ENCODE measurements at regions not wholly inside any gene's neighbourhood (a gene's known extent, or its start where the extent isn't known, plus 50 kb on each side); places are given as distances from the start of the nearest gene placed in this dataset.

DNA sequence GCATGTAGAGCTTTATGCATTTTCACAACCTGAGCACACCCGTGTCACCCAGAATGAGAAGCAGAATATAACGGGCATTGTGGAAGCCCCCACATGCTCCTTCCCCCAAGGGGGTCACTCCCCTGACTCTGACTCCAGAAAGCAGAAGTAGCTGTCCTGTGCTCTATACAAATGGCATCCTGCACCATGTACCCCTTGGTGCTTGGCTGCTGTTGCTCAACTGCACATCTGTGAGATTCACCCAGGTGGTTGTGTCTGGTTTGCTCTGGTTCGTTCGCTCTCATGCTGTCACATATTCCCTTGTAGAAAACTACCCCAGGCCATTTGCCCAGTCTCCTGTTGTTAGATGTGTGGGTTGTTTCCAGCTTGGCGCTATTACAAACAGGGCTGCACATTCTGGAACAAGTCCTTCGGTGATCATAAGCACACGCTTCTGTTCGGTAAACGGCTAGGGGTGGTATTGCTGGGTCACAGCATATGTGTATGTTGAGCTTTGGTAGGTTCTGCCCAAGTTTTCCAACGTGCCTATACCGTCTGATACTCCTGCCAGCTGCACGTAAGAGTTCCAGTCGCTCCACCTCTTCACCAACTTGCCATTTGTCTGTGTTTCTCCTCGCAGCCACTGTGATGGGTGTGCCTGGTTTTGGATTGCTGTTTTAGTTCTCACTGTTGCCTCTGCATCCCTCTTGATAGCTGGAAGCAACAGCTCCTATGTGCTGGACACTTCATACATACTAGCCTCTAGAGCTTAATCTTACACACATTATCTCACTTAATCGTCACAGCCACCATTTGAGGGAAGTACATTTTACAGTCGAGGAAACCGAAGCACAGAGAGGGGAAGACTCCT, 65.4 kb upstream of the SLC6A6 start:
- POLR2A ChIA-PET: no interaction called here
- intact Hi-C loops (cut with micrococcal nuclease): no loop called here
- DNase-seq (no peak), ATAC-seq (no peak)
- H3K4me3 ChIP-seq (ENCODE audit: low read length): no peak overlapping the region
- H3K9me3 ChIP-seq (ENCODE audit: control insufficient read depth in 2 of 3, low read length in 3 of 3): no peaks in the 10 kb centered on the region
- no peaks in the 10 kb centered on the region for H3K27me3 ChIP-seq (ENCODE audit: control insufficient read depth in 2 of 2, insufficient read depth in 2 of 2, low read length in 2 of 2)
- no peaks in the 10 kb centered on the region for H3K36me3 ChIP-seq (ENCODE audit: control insufficient read depth in 2 of 3, insufficient read depth in 3 of 3, low read length in 3 of 3)
- peak overlapping the region in 1 of 9 donors; percentile 30 for H3K27ac Mint-ChIP-seq
- no peaks in the 10 kb centered on the region for H3K9me3 Mint-ChIP-seq
- H3K36me3 Mint-ChIP-seq: no peaks in the 10 kb centered on the region
- CTCF ChIA-PET: interaction anchor here (0.5 kb wide), 1 partner anchor 350 kb away, joined by 3 read pairs; no protein-coding TSS in a partner anchor
- no peak overlapping the region for H3K27ac ChIP-seq (ENCODE audit: low read depth, low read length)
- H3K4me1 ChIP-seq (ENCODE audit: control insufficient read depth in 2 of 2, insufficient read depth in 2 of 2, low read length in 2 of 2): no peaks in the 10 kb centered on the region
- no peaks in the 10 kb centered on the region for H3K4me1 Mint-ChIP-seq
- no peak overlapping the region for H3K4me3 Mint-ChIP-seq
- peaks cover 0 to 2% (median 0%) of the 10 kb centered on the region in 5 donors for H3K27me3 Mint-ChIP-seq

DNA sequence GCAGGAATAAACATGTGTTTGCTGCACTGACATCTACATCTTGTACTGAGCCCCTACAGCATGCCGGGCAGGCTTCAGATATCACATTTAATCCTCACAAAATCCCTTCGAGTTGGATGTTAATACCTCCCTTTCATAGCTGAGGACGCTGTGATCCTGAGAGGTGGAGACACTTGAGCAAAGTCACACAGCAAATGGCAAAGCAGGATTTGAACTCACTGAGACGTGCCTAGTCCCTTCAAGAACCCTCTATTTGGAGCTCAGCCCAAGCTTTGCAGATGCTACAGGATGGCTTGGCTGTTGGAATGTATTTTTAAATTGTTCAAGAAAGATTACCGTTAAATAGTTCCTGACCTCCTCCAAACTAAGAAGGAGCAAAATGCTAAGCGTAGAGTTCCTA, 64.6 kb upstream of the SLC6A6 start:
- no peak for DNase-seq
- Mint-ChIP-seq H3K27ac (no peak overlapping the region), H3K4me3 (no peak overlapping the region), H3K9me3 (no peaks in the 10 kb centered on the region), H3K36me3 (no peaks in the 10 kb centered on the region), H3K27me3 (peaks cover 0 to 2% (median 0%) of the 10 kb centered on the region in 5 donors), H3K4me1 (no peaks in the 10 kb centered on the region)
- H3K4me3 ChIP-seq (ENCODE audit: low read length): no peak overlapping the region
- ChIA-PET POLR2A (no interaction called here), CTCF (no interaction called here)
- no peaks in the 10 kb centered on the region for H3K4me1 ChIP-seq (ENCODE audit: control insufficient read depth in 2 of 2, insufficient read depth in 2 of 2, low read length in 2 of 2)
- H3K36me3 ChIP-seq (ENCODE audit: control insufficient read depth in 2 of 3, insufficient read depth in 3 of 3, low read length in 3 of 3): no peaks in the 10 kb centered on the region
- H3K27me3 ChIP-seq (ENCODE audit: control insufficient read depth in 2 of 2, insufficient read depth in 2 of 2, low read length in 2 of 2): no peaks in the 10 kb centered on the region
- H3K9me3 ChIP-seq (ENCODE audit: control insufficient read depth in 2 of 3, low read length in 3 of 3): no peaks in the 10 kb centered on the region
- intact Hi-C loops (cut with micrococcal nuclease): no loop called here
- ATAC-seq: no peak
- no peak overlapping the region for H3K27ac ChIP-seq (ENCODE audit: low read depth, low read length)

DNA sequence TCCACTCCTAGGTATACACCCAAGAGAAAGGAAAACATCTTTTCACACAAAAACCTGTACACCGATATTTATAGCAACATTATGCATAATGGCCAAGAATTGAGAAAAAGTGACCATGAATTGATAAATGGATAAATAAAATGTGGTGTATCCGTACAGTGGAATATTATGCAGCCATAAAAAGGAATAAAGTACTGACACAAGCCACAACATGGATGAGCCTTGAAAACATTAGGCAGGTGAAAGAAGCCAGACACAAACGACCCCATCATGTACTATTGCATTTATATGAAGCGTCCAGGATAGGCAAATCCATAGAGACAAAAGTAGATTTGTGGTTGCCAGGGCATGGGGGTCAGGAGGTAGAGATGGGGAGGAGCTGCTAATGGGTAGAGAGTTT, 64.2 kb upstream of the SLC6A6 start:
- H3K27ac Mint-ChIP-seq: no peak overlapping the region
- no peaks in the 10 kb centered on the region for H3K9me3 Mint-ChIP-seq
- ChIA-PET POLR2A (interaction anchor here (0.6 kb wide), 1 partner anchor 57 kb away, joined by 3 read pairs; no protein-coding TSS in a partner anchor), CTCF (no interaction called here)
- H3K27ac ChIP-seq (ENCODE audit: low read depth, low read length): no peak overlapping the region
- no peaks in the 10 kb centered on the region for H3K36me3 ChIP-seq (ENCODE audit: control insufficient read depth in 2 of 3, insufficient read depth in 3 of 3, low read length in 3 of 3)
- H3K4me3 ChIP-seq (ENCODE audit: low read length): no peak overlapping the region
- H3K27me3 ChIP-seq (ENCODE audit: control insufficient read depth in 2 of 2, insufficient read depth in 2 of 2, low read length in 2 of 2): no peaks in the 10 kb centered on the region
- no peaks in the 10 kb centered on the region for H3K4me1 ChIP-seq (ENCODE audit: control insufficient read depth in 2 of 2, insufficient read depth in 2 of 2, low read length in 2 of 2)
- H3K36me3 Mint-ChIP-seq: no peaks in the 10 kb centered on the region
- peaks cover 0 to 2% (median 0%) of the 10 kb centered on the region in 5 donors for H3K27me3 Mint-ChIP-seq
- DNase-seq (no peak), ATAC-seq (no peak)
- no peak overlapping the region for H3K4me3 Mint-ChIP-seq
- intact Hi-C loops (cut with micrococcal nuclease): no loop called here
- no peaks in the 10 kb centered on the region for H3K9me3 ChIP-seq (ENCODE audit: control insufficient read depth in 2 of 3, low read length in 3 of 3)
- no peaks in the 10 kb centered on the region for H3K4me1 Mint-ChIP-seq

- DNase-seq (no peak), ATAC-seq (no peak)
- POLR2A ChIA-PET: interaction anchor here (0.6 kb wide), 1 partner anchor 56 kb away, joined by 3 read pairs; no protein-coding TSS in a partner anchor
- peaks cover 0 to 2% (median 0%) of the 10 kb centered on the region in 5 donors for H3K27me3 Mint-ChIP-seq
- Histone ChIP-seq H3K27me3 (ENCODE audit: control insufficient read depth in 2 of 2, insufficient read depth in 2 of 2, low read length in 2 of 2) (no peaks in the 10 kb centered on the region), H3K9me3 (ENCODE audit: control insufficient read depth in 2 of 3, low read length in 3 of 3) (no peaks in the 10 kb centered on the region), H3K27ac (ENCODE audit: low read depth, low read length) (no peak overlapping the region), H3K4me3 (ENCODE audit: low read length) (no peak overlapping the region), H3K36me3 (ENCODE audit: control insufficient read depth in 2 of 3, insufficient read depth in 3 of 3, low read length in 3 of 3) (no peaks in the 10 kb centered on the region), H3K4me1 (ENCODE audit: control insufficient read depth in 2 of 2, insufficient read depth in 2 of 2, low read length in 2 of 2) (no peaks in the 10 kb centered on the region)
- no peak overlapping the region for H3K27ac Mint-ChIP-seq
- intact Hi-C loops (cut with micrococcal nuclease): no loop called here
- CTCF ChIA-PET: no interaction called here
- H3K36me3 Mint-ChIP-seq: no peaks in the 10 kb centered on the region
- no peaks in the 10 kb centered on the region for H3K4me1 Mint-ChIP-seq
- no peaks in the 10 kb centered on the region for H3K9me3 Mint-ChIP-seq
- no peak overlapping the region for H3K4me3 Mint-ChIP-seq
Measured at GRCh38 chr3:14338898-14339458, 63.4 kb upstream of the SLC6A6 start.

DNA sequence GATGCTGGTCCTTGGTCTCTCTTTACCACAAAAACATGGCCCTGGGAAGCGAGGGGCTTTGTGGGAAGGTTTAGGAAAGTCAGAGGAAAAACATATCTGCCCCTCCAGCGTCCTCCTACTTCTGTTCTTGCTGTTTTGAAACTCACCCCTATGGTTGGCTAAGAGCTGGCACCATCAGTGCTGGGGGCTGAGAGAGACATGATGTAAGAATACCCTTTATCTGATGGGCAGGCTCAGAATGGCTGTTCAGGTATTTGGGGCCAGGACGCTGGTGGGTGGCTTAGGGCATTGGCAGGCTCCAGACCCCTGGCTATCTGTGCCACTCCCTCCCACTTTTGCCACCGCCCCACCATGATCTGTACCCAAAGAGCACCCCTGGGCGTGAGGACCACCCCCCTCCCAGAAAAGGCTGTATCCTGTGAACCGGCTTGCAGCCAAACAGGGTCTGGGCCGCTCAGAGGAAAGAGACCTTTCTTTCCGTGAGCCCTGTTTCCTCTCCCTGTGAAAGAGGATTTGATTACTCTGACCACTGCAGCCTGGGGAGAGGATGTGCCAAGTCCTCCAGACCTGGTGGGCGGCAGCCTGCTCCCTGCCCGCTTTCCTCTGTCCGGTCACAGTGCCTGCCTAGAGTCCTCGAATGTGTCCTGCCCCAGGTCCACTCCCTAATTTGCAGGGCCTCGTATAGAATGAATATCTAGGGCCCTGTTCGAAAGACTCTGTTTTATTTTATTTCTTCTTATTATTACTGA, 61.3 kb upstream of the SLC6A6 start:
- Histone ChIP-seq H3K9me3 (ENCODE audit: control insufficient read depth in 2 of 3, low read length in 3 of 3) (no peaks in the 10 kb centered on the region), H3K36me3 (ENCODE audit: control insufficient read depth in 2 of 3, insufficient read depth in 3 of 3, low read length in 3 of 3) (no peaks in the 10 kb centered on the region), H3K4me1 (ENCODE audit: control insufficient read depth in 2 of 2, insufficient read depth in 2 of 2, low read length in 2 of 2) (no peaks in the 10 kb centered on the region), H3K27ac (ENCODE audit: low read depth, low read length) (no peak overlapping the region), H3K27me3 (ENCODE audit: control insufficient read depth in 2 of 2, insufficient read depth in 2 of 2, low read length in 2 of 2) (no peaks in the 10 kb centered on the region), H3K4me3 (ENCODE audit: low read length) (no peak overlapping the region)
- intact Hi-C loops (cut with micrococcal nuclease): no loop called here
- Mint-ChIP-seq H3K9me3 (no peaks in the 10 kb centered on the region), H3K4me3 (no peak overlapping the region), H3K36me3 (no peaks in the 10 kb centered on the region), H3K4me1 (no peaks in the 10 kb centered on the region), H3K27ac (no peak overlapping the region), H3K27me3 (peaks cover 0 to 4% (median 0%) of the 10 kb centered on the region in 5 donors)
- ATAC-seq (no peak), DNase-seq (no peak)
- ChIA-PET CTCF (no interaction called here), POLR2A (no interaction called here)

DNA sequence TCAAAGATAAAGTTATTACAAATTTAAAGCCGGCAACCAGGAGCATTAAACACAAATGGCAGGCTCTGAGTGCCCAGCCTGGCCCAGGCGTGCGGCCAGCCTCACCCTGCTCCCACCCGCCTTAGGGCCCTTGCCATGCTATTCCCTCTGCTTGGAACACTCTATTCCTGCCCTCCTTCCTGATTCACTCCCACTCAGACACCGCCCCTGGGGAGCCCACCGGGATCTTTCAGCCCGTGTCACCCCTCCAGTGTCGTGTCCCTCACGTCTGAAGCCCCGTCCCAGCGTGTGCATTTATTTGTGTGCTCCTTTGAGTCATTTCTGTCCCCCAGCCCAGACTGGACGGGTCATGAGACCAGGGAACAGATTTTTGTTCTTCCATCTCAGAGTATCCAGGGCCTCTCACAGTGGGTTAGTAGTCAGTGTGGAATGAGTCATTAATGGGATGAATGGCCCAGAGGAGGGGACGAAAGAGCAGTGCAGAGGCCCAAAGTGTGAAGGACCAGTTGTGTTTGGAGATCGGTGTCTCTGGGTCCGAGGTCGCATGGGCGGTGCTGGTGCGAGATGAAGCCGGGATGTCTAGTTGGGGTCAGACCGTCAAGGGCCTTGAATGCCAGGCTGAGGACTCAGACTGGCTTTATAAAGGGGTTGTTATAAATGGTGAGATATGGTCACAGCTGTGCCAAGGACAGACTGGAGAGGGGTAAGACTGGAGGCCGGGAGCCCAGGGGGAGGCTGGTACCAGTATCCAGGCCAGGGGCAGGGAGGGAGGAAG, 58.9 kb upstream of the SLC6A6 start:
- no peaks in the 10 kb centered on the region for H3K27me3 ChIP-seq (ENCODE audit: control insufficient read depth in 2 of 2, insufficient read depth in 2 of 2, low read length in 2 of 2)
- H3K27ac ChIP-seq (ENCODE audit: low read depth, low read length): no peak overlapping the region
- no peaks in the 10 kb centered on the region for H3K36me3 ChIP-seq (ENCODE audit: control insufficient read depth in 2 of 3, insufficient read depth in 3 of 3, low read length in 3 of 3)
- POLR2A ChIA-PET: no interaction called here
- no peak for DNase-seq
- intact Hi-C loops (cut with micrococcal nuclease): no loop called here
- CTCF ChIA-PET: no interaction called here
- H3K4me3 ChIP-seq (ENCODE audit: low read length): no peak overlapping the region
- no peaks in the 10 kb centered on the region for H3K9me3 Mint-ChIP-seq
- H3K9me3 ChIP-seq (ENCODE audit: control insufficient read depth in 2 of 3, low read length in 3 of 3): no peaks in the 10 kb centered on the region
- ATAC-seq: no peak
- peaks cover 0 to 4% (median 0%) of the 10 kb centered on the region in 5 donors for H3K27me3 Mint-ChIP-seq
- H3K4me1 Mint-ChIP-seq: no peaks in the 10 kb centered on the region
- no peak overlapping the region for H3K27ac Mint-ChIP-seq
- H3K4me1 ChIP-seq (ENCODE audit: control insufficient read depth in 2 of 2, insufficient read depth in 2 of 2, low read length in 2 of 2): no peaks in the 10 kb centered on the region
- no peaks in the 10 kb centered on the region for H3K36me3 Mint-ChIP-seq
- H3K4me3 Mint-ChIP-seq: no peak overlapping the region
